Neural progenitor cell (in vitro differentiated cells): ENCODE measurements at regions not wholly inside any gene's neighbourhood (a gene's known extent, or its start where the extent isn't known, plus 50 kb on each side); places are given as distances from the start of the nearest gene placed in this dataset.

Experiments
- DNase-seq: peaks from one replicate; pipeline ENCODE4 v3.0.0-alpha.2; 2016; ENCODE audit warnings: low spot score
- H2AFZ ChIP-seq: fragments of 200-600 bp; sonication (generic); replicated peaks from 2 replicates; pipeline ENCODE4 v1.6.1; 2016; ENCODE audit warnings: antibody characterized with exemption
- H3F3A ChIP-seq: fragments of 200-600 bp; sonication (generic); 2 replicates; pipeline ENCODE4 v1.6.1; 2016; ENCODE audit warnings: antibody characterized with exemption, low read depth
- H3K27ac ChIP-seq: fragments of 200-600 bp; sonication (generic); 2 replicates; pipeline ENCODE4 v1.5.1; 2016; ENCODE audit warnings: mild to moderate bottlenecking
- H3K27me3 ChIP-seq: fragments of 200-600 bp; sonication (generic); 2 replicates; pipeline ENCODE4 v1.6.1; 2016; ENCODE audit warnings: mild to moderate bottlenecking, moderate library complexity
- H3K36me3 ChIP-seq: fragments of 200-600 bp; sonication (generic); 2 replicates; pipeline ENCODE4 v1.5.1; 2016
- H3K4me1 ChIP-seq: fragments of 200-600 bp; sonication (generic); 2 replicates; pipeline ENCODE4 v1.6.1; 2016; ENCODE audit warnings: mixed run types
- H3K4me2 ChIP-seq: fragments of 200-600 bp; sonication (generic); 2 replicates; pipeline ENCODE4 v1.6.1; 2016
- H3K4me3 ChIP-seq: fragments of 200-600 bp; sonication (generic); 2 replicates; pipeline ENCODE4 v1.5.1; 2016
- H3K79me2 ChIP-seq: fragments of 200-600 bp; sonication (generic); 2 replicates; pipeline ENCODE4 v1.6.1; 2016; ENCODE audit warnings: low read depth
- H3K9ac ChIP-seq: fragments of 200-600 bp; sonication (generic); 2 replicates; pipeline ENCODE4 v1.6.1; 2016
- H3K9me3 ChIP-seq: fragments of 200-600 bp; sonication (generic); 2 replicates; pipeline ENCODE4 v1.5.1; 2016; ENCODE audit warnings: low read depth
- H4K20me1 ChIP-seq: fragments of 200-600 bp; sonication (generic); 2 replicates; pipeline ENCODE4 v1.6.1; 2016; ENCODE audit warnings: low read depth
- H3K27ac Mint-ChIP-seq: 3 replicates; pipeline ENCODE4 v1.8.0; 2021; ENCODE audit warnings: mixed read lengths
- H3K27me3 Mint-ChIP-seq: 2 replicates; pipeline ENCODE4 v1.8.0; 2022; ENCODE audit warnings: low read depth, mild to moderate bottlenecking, inconsistent platforms, moderate library complexity, mixed read lengths; ENCODE audit not compliant: insufficient read depth
- H3K36me3 Mint-ChIP-seq: 3 replicates; pipeline ENCODE4 v1.8.0; 2021; ENCODE audit warnings: mixed read lengths
- H3K4me1 Mint-ChIP-seq: 3 replicates; pipeline ENCODE4 v1.8.0; 2021; ENCODE audit warnings: mixed read lengths
- H3K4me3 Mint-ChIP-seq: 3 replicates; pipeline ENCODE4 v1.8.0; 2021; ENCODE audit warnings: mild to moderate bottlenecking, moderate library complexity, mixed read lengths
- H3K9me3 Mint-ChIP-seq: 3 replicates; pipeline ENCODE4 v1.8.0; 2020; ENCODE audit warnings: mixed read lengths
- EZH2 ChIP-seq: fragments of 200-600 bp; sonication (generic); IDR thresholded peaks from 2 replicates; pipeline ENCODE4 v1.6.1; 2017; ENCODE audit warnings: antibody characterized with exemption, mild to moderate bottlenecking, moderate library complexity
- EZH2phosphoT487 ChIP-seq: fragments of 200-600 bp; sonication (generic); IDR thresholded peaks from 2 replicates; pipeline ENCODE4 v1.6.1; 2017; ENCODE audit warnings: antibody characterized with exemption
- TF ChIP-seq, protein P1 (sequence below): fragments of 200-600 bp; sonication (generic); IDR thresholded peaks from 2 replicates; pipeline ENCODE4 v1.5.1; 2017; ENCODE audit warnings: antibody characterized with exemption, mild to moderate bottlenecking

DNA sequence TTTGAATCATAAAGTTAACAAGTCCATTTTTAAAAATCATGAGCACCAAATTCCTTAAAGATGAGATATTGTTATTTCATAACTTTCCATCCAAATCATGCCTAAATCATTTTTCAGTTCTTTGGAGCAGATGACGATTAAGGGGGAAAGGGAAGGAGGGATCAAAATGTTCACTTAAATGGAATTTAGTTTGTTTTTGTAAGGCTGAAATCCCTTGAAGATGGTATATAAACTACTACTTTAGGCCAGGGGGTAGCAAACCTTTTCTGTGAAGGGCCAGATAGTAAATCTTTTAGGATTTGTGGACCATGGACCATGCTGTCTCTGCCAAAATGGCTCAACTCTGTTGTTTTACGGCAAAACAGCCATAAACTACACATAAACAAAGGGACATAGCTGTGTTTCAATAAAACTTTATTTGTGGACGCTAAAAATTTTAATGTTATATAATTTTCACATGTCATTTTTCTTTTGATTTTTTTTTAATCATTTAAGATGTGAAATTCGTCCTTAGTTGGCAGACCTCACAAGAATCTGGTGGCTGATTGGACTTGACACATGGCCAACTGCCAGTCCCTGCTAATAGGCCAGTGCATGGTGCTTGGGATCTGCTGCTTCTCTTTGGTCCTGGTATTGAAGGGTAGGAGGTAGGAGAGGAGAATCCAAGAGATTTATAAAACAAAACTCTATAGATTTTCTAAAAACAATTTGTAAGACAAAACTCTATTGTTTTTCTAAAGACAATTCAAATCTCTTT, 52.0 kb upstream of the RTN4 start:
- no peak for DNase-seq
- H3F3A ChIP-seq, result no peaks in the 10 kb centered on the region
- no peak overlapping the region for H3K4me3 Mint-ChIP-seq
- H3K36me3 Mint-ChIP-seq, result no peaks in the 10 kb centered on the region
- H2AFZ ChIP-seq, result no peak overlapping the region
- TF ChIP-seq, protein P1, sequence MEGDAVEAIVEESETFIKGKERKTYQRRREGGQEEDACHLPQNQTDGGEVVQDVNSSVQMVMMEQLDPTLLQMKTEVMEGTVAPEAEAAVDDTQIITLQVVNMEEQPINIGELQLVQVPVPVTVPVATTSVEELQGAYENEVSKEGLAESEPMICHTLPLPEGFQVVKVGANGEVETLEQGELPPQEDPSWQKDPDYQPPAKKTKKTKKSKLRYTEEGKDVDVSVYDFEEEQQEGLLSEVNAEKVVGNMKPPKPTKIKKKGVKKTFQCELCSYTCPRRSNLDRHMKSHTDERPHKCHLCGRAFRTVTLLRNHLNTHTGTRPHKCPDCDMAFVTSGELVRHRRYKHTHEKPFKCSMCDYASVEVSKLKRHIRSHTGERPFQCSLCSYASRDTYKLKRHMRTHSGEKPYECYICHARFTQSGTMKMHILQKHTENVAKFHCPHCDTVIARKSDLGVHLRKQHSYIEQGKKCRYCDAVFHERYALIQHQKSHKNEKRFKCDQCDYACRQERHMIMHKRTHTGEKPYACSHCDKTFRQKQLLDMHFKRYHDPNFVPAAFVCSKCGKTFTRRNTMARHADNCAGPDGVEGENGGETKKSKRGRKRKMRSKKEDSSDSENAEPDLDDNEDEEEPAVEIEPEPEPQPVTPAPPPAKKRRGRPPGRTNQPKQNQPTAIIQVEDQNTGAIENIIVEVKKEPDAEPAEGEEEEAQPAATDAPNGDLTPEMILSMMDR, result no peak
- TF ChIP-seq EZH2 (no peak), EZH2phosphoT487 (no peak)
- no peak overlapping the region for H3K27ac ChIP-seq
- H3K27ac Mint-ChIP-seq, result no peak overlapping the region
- no peaks in the 10 kb centered on the region for H3K27me3 Mint-ChIP-seq
- H3K4me1 Mint-ChIP-seq, result no peaks in the 10 kb centered on the region
- H3K9me3 Mint-ChIP-seq, result no peaks in the 10 kb centered on the region
- no peaks in the 10 kb centered on the region for H3K27me3 ChIP-seq
- no peaks in the 10 kb centered on the region for H4K20me1 ChIP-seq
- no peak overlapping the region for H3K4me3 ChIP-seq
- H3K9ac ChIP-seq, result no peak overlapping the region
- no peak overlapping the region for H3K4me2 ChIP-seq
- H3K36me3 ChIP-seq, result no peaks in the 10 kb centered on the region
- no peaks in the 10 kb centered on the region for H3K4me1 ChIP-seq
- no peaks in the 10 kb centered on the region for H3K79me2 ChIP-seq
- no peaks in the 10 kb centered on the region for H3K9me3 ChIP-seq

DNA sequence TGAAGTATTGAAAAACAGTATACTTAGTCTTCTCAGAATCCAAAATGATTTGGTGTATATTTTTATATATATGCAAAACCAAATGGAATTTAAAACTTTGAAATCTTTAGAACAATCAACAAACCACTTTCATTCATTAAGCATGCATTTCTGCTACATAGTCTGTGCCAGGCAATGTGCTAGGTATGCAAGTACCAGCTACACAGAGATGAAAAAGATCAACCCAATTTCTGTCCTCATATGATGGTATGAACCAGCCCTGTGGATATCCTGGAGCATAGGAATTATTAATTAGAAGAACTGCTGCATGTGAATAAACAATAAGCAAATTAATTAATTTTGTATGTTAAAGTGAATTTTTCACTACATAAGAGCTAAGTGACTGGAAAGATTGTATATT, 51.2 kb upstream of the RTN4 start:
- Histone ChIP-seq H3K4me2 (no peak overlapping the region), H3K27ac (no peak overlapping the region), H3K9ac (no peak overlapping the region), H4K20me1 (no peaks in the 10 kb centered on the region), H3K27me3 (no peaks in the 10 kb centered on the region), H3F3A (no peaks in the 10 kb centered on the region), H2AFZ (no peak overlapping the region), H3K79me2 (no peaks in the 10 kb centered on the region), H3K9me3 (no peaks in the 10 kb centered on the region), H3K4me1 (no peaks in the 10 kb centered on the region), H3K36me3 (no peaks in the 10 kb centered on the region), H3K4me3 (no peak overlapping the region)
- H3K27ac Mint-ChIP-seq, result no peak overlapping the region
- H3K27me3 Mint-ChIP-seq, result no peaks in the 10 kb centered on the region
- TF ChIP-seq, protein P1, result no peak
- no peak for TF ChIP-seq EZH2phosphoT487
- TF ChIP-seq EZH2, result no peak
- H3K9me3 Mint-ChIP-seq, result no peaks in the 10 kb centered on the region
- H3K36me3 Mint-ChIP-seq, result no peaks in the 10 kb centered on the region
- no peak for DNase-seq
- H3K4me3 Mint-ChIP-seq, result no peak overlapping the region
- no peaks in the 10 kb centered on the region for H3K4me1 Mint-ChIP-seq

DNA sequence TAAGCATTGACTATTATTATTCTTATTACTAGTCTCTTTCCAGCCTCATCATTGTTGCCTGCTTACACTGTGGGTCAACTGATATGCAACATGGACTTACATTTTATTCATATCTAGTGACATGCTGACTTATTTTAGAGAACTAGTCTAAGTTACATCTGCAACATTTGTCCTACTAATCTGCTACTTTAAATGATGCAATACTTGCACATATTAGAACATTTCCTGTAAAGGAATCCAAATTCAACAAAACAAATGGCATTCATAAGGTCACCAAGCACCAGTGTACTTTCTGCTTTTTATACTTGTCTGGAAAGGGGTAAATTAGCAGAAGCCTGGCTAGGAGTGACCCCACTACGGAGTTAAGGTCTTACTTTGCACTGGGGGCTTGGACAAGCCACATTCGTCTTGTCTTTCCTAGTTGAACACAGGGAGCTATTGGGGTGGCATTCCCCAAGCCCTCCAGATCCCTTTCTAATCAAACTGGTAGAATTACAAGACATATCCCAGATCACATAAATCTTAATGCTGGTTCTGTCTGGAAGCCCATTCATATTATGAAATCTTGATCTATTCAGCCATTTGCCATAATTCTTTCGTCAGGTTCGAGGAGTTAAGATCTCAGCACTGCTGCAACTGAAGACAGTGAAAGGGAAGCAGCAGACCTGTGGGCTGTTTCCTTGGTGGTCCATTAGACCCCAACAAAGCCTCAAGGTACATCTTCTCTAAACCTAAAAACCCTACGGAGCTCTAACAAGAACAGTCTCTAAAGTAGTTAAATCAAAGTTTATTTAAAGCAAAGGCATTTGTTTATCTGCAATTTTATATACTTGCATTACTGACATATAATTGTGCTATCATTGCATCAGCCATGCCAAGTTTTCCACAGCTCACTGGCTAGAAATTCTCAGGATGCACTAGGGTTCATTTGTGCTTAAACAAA, 49.9 kb upstream of the RTN4 start:
- Histone ChIP-seq H3K36me3 (no peaks in the 10 kb centered on the region), H3K4me1 (no peaks in the 10 kb centered on the region), H4K20me1 (no peaks in the 10 kb centered on the region), H3K79me2 (no peaks in the 10 kb centered on the region), H3F3A (no peaks in the 10 kb centered on the region), H3K9me3 (no peaks in the 10 kb centered on the region), H3K4me3 (no peak overlapping the region), H3K27ac (no peak overlapping the region), H3K4me2 (no peak overlapping the region), H3K27me3 (no peaks in the 10 kb centered on the region), H3K9ac (no peak overlapping the region), H2AFZ (peak overlapping the region; percentile 18)
- no peak overlapping the region for H3K27ac Mint-ChIP-seq
- H3K9me3 Mint-ChIP-seq, result no peaks in the 10 kb centered on the region
- H3K36me3 Mint-ChIP-seq, result no peaks in the 10 kb centered on the region
- TF ChIP-seq, protein P1, result no peak
- no peak for TF ChIP-seq EZH2
- no peak for TF ChIP-seq EZH2phosphoT487
- no peak overlapping the region for H3K4me3 Mint-ChIP-seq
- H3K27me3 Mint-ChIP-seq, result no peaks in the 10 kb centered on the region
- H3K4me1 Mint-ChIP-seq, result no peaks in the 10 kb centered on the region
- DNase-seq, result no peak
